Smooth muscle cell (in vitro differentiated cells): ENCODE measurements at regions not wholly inside any gene's neighbourhood (a gene's known extent, or its start where the extent isn't known, plus 50 kb on each side); places are given as distances from the start of the nearest gene placed in this dataset.
A peak's percentile ranks its signal among the peaks of the same experiment; 100 is the strongest.

Experiments used
- DNase-seq: peaks from one replicate; lab custom pipeline; 2025; ENCODE audit not compliant: unreplicated experiment; lab: John Stamatoyannopoulos, UW
- H2AFZ ChIP-seq: fragments of 200-600 bp; sonication (generic); 2 replicates; pipeline ENCODE4 v1.6.0; 2016; ENCODE audit warnings: antibody characterized with exemption, low read depth, mild to moderate bottlenecking
- H3F3A ChIP-seq: fragments of 200-600 bp; sonication (generic); 2 replicates; pipeline ENCODE4 v1.6.0; 2017; ENCODE audit warnings: antibody characterized with exemption, low read depth
- H3K27ac ChIP-seq: fragments of 200-600 bp; sonication (generic); 2 replicates; pipeline ENCODE4 v1.5.1; 2016; ENCODE audit warnings: low read depth, mild to moderate bottlenecking
- H3K27me3 ChIP-seq: fragments of 200-600 bp; sonication (generic); 2 replicates; pipeline ENCODE4 v1.6.1; 2016; ENCODE audit warnings: low read depth, mild to moderate bottlenecking
- H3K36me3 ChIP-seq: fragments of 200-600 bp; sonication (generic); 2 replicates; pipeline ENCODE4 v1.5.1; 2016; ENCODE audit warnings: low read depth
- H3K4me1 ChIP-seq: fragments of 200-600 bp; sonication (generic); 2 replicates; pipeline ENCODE4 v1.5.1; 2016; ENCODE audit warnings: low read depth
- H3K4me2 ChIP-seq: fragments of 200-600 bp; sonication (generic); 2 replicates; pipeline ENCODE4 v1.6.0; 2016; ENCODE audit warnings: mild to moderate bottlenecking
- H3K4me3 ChIP-seq: fragments of 200-600 bp; sonication (generic); 2 replicates; pipeline ENCODE4 v1.5.1; 2016; ENCODE audit warnings: mild to moderate bottlenecking
- H3K79me2 ChIP-seq: fragments of 200-600 bp; sonication (generic); 2 replicates; pipeline ENCODE4 v1.6.0; 2016; ENCODE audit warnings: low read depth, mild to moderate bottlenecking
- H3K9ac ChIP-seq: fragments of 200-600 bp; sonication (generic); 2 replicates; pipeline ENCODE4 v1.6.0; 2016; ENCODE audit warnings: low read depth
- H3K9me3 ChIP-seq: fragments of 200-600 bp; sonication (generic); replicated peaks from 2 replicates; pipeline ENCODE4 v1.5.1; 2016; ENCODE audit warnings: low read depth
- H4K20me1 ChIP-seq: fragments of 200-600 bp; sonication (generic); 2 replicates; pipeline ENCODE4 v1.6.0; 2016; ENCODE audit warnings: low read depth
- WGBS: methylation state at CpG from one replicate; pipeline ENCODE4 v1.1.7; 2016; ENCODE audit warnings: low lambda C conversion rate; 5-methylcytosine and 5-hydroxymethylcytosine counted together
- TF ChIP-seq, protein P1 (sequence below): fragments of 200-600 bp; sonication (generic); IDR thresholded peaks from 2 replicates; pipeline ENCODE4 v1.5.1; 2017; ENCODE audit warnings: borderline replicate concordance, mild to moderate bottlenecking, antibody characterized with exemption; ENCODE audit not compliant: insufficient read depth, poor library complexity, severe bottlenecking

- Histone ChIP-seq H3K27ac (no peak overlapping the region), H3K27me3 (no peaks in the 10 kb centered on the region), H4K20me1 (no peaks in the 10 kb centered on the region), H3K36me3 (no peaks in the 10 kb centered on the region), H3F3A (no peaks in the 10 kb centered on the region), H3K9ac (no peak overlapping the region), H3K4me2 (no peak overlapping the region), H3K79me2 (no peaks in the 10 kb centered on the region), H3K4me3 (no peak overlapping the region), H3K4me1 (peaks cover 4% of the 10 kb centered on the region), H3K9me3 (no peaks in the 10 kb centered on the region), H2AFZ (no peak overlapping the region)
- TF ChIP-seq, protein P1, sequence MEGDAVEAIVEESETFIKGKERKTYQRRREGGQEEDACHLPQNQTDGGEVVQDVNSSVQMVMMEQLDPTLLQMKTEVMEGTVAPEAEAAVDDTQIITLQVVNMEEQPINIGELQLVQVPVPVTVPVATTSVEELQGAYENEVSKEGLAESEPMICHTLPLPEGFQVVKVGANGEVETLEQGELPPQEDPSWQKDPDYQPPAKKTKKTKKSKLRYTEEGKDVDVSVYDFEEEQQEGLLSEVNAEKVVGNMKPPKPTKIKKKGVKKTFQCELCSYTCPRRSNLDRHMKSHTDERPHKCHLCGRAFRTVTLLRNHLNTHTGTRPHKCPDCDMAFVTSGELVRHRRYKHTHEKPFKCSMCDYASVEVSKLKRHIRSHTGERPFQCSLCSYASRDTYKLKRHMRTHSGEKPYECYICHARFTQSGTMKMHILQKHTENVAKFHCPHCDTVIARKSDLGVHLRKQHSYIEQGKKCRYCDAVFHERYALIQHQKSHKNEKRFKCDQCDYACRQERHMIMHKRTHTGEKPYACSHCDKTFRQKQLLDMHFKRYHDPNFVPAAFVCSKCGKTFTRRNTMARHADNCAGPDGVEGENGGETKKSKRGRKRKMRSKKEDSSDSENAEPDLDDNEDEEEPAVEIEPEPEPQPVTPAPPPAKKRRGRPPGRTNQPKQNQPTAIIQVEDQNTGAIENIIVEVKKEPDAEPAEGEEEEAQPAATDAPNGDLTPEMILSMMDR, result no peak
- WGBS, result 85% methylated on average over 1 of the region's 1 CpG
- DNase-seq, result no peak
Measured at GRCh38 chr18:60639836-60640235, 267.3 kb upstream of the MC4R start.

- Histone ChIP-seq H3K79me2 (no peaks in the 10 kb centered on the region), H3K9me3 (no peaks in the 10 kb centered on the region), H3K36me3 (no peaks in the 10 kb centered on the region), H3K27me3 (no peaks in the 10 kb centered on the region), H3K9ac (no peak overlapping the region), H3K4me2 (peak overlapping the region; percentile 26), H3K4me1 (peaks cover 4% of the 10 kb centered on the region), H4K20me1 (no peaks in the 10 kb centered on the region), H3K4me3 (no peak overlapping the region), H3K27ac (peak overlapping the region; percentile 24), H2AFZ (no peak overlapping the region), H3F3A (no peaks in the 10 kb centered on the region)
- TF ChIP-seq, protein P1, result no peak
- 66% methylated on average over 3 of the region's 3 CpGs for WGBS
- no peak for DNase-seq
Measured at GRCh38 chr18:60643009-60643408, 270.4 kb upstream of the MC4R start.

DNA sequence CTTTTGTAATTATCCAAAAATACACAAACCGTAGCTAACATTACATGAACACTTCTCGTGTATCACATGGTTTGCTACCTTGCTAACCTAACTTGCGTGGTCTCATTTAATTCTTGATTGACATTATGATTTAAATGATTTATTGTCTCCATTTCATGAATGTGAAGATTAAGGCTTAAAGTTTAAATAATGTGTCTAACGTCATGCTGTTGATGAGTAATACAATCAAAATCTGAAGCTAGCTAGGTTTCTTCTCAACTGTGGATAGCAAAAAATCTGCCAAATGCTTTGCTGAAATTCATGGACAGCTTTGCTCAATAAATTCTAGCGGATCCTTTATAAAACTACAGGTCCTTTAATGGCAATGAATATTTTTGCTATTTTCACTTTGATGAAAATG, 274.1 kb upstream of the MC4R start:
- WGBS, result 76% methylated on average over 5 of the region's 5 CpGs
- Histone ChIP-seq H3K4me1 (peaks cover 4% of the 10 kb centered on the region), H3F3A (no peaks in the 10 kb centered on the region), H4K20me1 (no peaks in the 10 kb centered on the region), H3K27me3 (peaks cover 5% of the 10 kb centered on the region), H3K9ac (no peak overlapping the region), H3K79me2 (no peaks in the 10 kb centered on the region), H3K4me3 (no peak overlapping the region), H3K27ac (no peak overlapping the region), H2AFZ (no peak overlapping the region), H3K9me3 (no peaks in the 10 kb centered on the region), H3K4me2 (no peak overlapping the region), H3K36me3 (no peaks in the 10 kb centered on the region)
- TF ChIP-seq, protein P1, result no peak
- no peak for DNase-seq

DNA sequence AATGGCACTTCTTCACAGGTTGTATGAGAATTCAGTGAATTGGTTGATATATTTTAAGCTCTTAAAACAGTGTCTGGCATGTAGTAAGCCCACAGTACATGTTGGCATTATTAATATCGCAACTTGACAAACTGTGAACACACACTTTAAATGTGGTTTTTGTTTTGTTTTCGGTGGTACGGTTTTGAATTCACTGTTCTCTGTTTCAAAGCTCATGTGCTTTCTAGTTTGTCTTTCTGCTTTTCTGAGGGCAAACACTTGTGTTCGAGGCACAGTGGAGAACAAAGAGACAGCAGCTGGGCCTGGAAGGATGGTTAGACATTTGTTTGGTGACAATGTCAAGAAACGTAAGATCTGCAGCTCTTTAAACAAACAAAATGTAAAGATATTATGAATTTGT, 276.5 kb upstream of the MC4R start:
- Histone ChIP-seq H3K36me3 (no peaks in the 10 kb centered on the region), H3K9me3 (no peaks in the 10 kb centered on the region), H3K9ac (no peak overlapping the region), H3K27me3 (peaks cover 7% of the 10 kb centered on the region), H3K4me3 (no peak overlapping the region), H4K20me1 (no peaks in the 10 kb centered on the region), H3F3A (no peaks in the 10 kb centered on the region), H3K27ac (no peak overlapping the region), H2AFZ (no peak overlapping the region), H3K79me2 (no peaks in the 10 kb centered on the region), H3K4me1 (no peaks in the 10 kb centered on the region), H3K4me2 (no peak overlapping the region)
- DNase-seq, result no peak
- TF ChIP-seq, protein P1, result no peak
- 78% methylated on average over 5 of the region's 5 CpGs for WGBS
